ENCODE measurements at regions not wholly inside any gene's neighbourhood (a gene's known extent, or its start where the extent isn't known, plus 50 kb on each side); places are given as distances from the start of the nearest gene placed in this dataset.
"Not testable (repeated sequence)": the region's sequence is repeated elsewhere in the genome, so short reads cannot be mapped to it uniquely, and the experiment has no call there.

DNA sequence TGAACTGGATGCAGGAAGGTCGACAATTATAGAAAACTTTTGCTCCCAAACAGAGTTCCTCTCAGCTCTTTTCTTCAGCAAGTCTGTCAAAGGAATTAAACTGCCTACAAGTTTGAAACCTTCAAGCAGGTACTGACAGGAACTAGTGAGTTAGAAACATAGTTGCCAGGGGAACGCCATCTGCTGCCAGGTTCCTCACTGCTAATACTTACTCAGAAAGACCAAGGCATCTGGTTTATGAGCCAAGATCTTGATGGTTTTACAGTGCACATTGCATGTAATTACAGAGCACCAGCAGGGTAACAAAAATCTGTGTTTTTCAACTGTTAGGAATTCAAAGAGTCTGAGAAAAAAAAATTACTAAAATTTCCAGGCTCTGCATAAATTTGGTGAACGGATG, 300.0 kb upstream of the NRG3 start:
- H3K4me3 ChIP-seq (ENCODE audit: low read length), result no peak overlapping the region
- DNase-seq (ENCODE audit: low read depth, low spot score), result no peak

DNA sequence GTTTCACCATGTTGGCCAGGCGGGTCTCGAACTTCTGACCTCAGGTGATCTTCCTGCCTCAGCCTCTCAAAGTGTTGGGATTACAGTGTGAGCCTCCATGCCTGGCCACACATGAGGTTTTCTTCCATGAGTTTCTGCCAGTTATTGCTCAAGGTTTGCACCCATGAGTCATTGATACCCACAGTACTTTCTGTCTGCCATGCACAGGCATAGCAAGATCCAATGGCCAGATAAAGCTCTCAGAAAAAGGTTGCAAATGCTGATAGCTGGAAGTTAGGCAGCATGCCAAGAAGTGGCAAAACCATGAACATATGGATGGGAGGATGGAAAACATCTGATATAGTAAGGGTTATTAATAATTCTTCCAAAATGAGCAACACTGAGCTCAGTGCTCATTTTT, 298.7 kb upstream of the NRG3 start:
- no peak overlapping the region for H3K4me3 ChIP-seq (ENCODE audit: low read length)
- DNase-seq (ENCODE audit: low read depth, low spot score), result no peak

DNA sequence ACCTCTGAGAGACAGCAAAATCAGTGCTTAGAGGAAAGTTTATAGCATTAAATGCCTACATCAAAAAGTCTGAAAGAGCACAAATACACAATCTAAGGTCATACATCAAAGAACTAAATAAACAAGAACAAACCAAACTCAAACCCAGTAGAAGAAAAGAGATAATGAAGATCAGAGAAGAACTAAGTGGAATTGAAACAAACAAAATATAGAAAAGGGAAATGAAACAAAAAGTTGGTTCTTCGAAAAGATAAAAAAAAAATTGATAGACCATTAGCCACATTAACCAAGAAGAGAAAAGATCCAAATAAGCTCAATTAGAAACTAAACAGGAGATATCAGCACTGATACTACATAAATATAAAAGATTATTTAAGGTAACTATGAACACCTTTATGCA, 280.0 kb upstream of the NRG3 start:
- DNase-seq (ENCODE audit: low read depth, low spot score), result no peak

DNA sequence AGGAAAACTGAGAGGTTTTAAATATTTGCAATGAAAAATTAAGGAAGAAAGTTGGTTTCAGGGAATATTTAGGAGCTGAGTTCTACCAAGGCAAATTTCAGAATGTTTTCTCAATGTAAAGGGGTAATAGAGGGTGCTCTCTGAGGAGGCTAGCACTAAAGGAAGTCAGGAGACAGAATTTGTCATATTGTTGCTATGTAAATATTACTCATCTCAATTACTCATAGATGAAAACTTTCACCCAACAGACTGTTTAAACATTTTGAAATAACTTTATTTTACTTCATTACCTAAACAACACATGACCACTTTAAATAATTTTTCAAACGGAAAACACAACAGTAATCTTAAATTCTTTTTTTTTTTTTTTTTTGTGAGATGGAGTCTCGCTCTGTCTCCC, 274.8 kb upstream of the NRG3 start:
- no peak overlapping the region for H3K4me3 ChIP-seq (ENCODE audit: low read length)
- no peak for DNase-seq (ENCODE audit: low read depth, low spot score)

More for the DNA sequence above, 280.0 kb upstream of the NRG3 start:
- no peak overlapping the region for H3K4me3 ChIP-seq (ENCODE audit: low read length)

DNA sequence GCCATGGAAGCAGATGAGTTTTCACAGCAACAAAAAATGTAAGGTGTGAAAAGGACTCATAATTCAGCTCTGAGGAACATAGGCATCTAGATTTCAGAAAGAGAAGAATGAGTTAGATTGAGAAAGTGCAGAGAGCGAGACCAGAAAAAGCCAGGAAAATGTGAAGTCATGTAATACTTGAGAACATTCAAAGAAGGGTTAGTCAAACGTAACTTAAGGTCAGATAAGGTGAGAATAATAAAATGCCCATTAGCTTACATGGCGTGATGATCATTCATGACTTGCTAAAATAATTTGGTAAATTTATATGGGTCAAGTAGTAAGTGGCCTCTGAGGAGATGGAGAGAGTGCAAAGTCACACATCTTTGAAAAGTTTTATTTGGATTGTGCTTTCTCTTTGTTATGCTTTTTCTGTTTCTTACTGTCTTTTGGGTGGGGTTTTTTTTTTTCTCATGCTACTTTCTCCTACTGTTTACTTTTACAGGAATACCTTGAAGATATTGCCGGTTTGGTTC, 271.8 kb upstream of the NRG3 start:
- DNase-seq (ENCODE audit: low read depth, low spot score), result no peak
- no peak overlapping the region for H3K4me3 ChIP-seq (ENCODE audit: low read length)

DNA sequence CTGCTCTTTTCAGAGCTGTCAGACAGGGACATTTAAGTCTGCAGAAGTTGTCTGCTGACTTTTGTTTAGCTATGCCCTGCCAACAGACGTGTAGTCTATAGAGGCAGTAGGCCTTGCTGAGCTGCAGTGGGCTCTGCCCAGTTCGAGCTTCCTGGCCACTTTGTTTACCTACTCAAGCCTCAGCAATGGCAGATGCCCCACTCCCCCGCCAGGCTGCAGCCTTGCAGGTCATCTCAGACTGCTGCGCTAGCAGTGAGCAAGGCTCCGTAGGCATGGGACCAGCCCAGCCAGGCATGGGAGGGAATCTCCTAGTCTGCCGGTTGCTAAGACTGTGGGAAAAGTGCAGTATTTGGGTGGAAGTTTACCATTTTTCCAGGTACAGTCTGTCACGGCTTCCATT, 230.5 kb upstream of the NRG3 start:
- not testable (repeated sequence) for DNase-seq (ENCODE audit: low read depth, low spot score); H3K4me3 ChIP-seq (ENCODE audit: low read length)

DNA sequence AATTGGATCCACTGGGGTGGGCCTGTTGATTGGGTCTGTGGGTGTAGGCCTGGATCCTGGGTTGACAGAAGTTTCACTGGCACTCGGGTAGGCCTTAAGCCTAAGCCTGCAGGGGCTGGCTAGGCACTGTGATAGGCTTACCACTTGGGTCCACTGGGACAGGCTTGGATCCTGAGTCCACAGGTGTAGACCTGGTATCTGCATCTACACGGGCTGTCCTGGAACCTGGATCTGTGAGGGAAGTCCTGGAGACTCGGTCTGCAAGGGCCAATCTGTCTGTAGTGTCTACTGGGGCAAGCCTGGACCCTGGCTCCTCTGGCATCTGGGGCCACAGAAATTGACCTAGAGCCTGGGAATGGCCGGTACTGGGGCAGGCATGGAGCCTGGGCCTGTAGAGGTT, 219.0 kb upstream of the NRG3 start:
- no peak for DNase-seq (ENCODE audit: low read depth, low spot score)
- H3K4me3 ChIP-seq (ENCODE audit: low read length), result no peak overlapping the region

DNA sequence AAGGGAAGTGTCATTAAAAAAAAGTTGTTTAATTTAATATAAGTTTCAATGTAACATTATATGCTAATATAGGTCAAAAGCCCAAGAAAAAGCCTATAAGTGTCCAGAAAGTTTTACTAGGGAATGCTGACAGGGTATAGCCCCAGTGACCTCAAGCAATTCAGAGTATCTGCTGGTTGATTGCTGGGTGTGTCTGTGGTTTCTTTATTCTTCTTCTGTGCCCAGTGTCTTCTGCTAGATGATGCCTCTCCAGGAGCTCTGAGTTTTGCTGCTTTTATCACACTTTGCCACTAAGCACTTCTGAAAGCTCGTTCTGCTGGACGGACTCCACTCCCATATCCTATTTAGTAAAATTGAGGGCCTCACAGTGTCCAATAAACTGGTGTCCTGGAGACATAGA, 212.2 kb upstream of the NRG3 start:
- no peak overlapping the region for H3K4me3 ChIP-seq (ENCODE audit: low read length)
- DNase-seq (ENCODE audit: low read depth, low spot score), result no peak

DNA sequence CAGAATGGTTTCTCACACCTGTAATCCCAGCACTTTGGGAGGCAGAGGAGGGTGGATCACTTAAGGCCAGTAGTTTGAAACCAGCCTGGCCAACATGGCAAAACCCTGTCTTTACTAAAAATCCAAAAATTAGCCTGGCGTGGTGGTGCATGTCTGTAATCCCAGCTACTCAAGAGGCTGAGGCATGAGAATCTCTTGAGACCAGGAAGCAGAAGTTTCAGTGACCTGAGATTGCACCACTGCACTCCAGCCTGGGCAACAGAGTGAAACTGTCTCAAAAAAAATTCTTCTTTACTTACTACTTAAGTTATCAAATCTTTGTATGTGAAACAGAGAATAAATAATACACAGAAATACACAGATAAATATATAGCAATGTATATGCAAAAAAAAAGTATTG, 210.2 kb upstream of the NRG3 start:
- not testable (repeated sequence) for DNase-seq (ENCODE audit: low read depth, low spot score); H3K4me3 ChIP-seq (ENCODE audit: low read length)

DNA sequence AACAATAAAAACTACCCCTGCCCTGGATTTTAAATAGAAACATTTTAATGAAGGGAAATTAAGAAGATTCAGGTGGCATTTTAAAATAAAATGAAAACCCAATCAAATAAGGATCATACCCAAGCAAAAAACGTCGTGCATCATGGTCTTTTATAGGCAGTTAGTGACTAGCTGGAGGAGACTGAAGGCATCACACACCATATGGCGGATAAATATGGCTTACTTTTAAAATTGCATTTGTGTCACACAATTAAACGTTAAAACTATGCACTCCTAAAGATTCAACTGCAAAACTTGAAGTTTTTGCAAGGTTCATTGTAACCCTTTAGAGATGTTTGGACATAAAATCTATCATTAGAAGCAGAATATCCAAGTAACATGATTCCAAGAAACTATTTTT, 200.1 kb upstream of the NRG3 start:
- no peak for DNase-seq (ENCODE audit: low read depth, low spot score)
- H3K4me3 ChIP-seq (ENCODE audit: low read length), result no peak overlapping the region

DNA sequence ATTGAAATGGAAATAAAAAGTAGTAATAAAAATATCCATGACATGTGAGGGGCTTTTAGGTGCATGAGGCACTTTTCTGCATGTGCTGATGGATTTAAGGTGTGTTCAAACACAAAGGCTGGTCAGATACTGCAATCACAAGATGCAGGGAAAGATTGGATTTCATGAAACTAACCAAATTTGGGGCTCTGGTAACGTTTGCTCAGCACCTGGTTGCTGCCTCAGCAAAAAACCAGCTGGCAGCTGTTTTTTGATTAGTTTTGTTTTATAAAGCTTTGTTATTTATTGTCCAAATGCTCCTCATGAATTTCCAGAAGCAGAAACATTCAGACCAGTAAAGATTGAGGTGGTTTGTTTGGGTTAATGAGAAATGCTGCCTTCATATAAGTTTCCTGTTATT, 195.7 kb upstream of the NRG3 start:
- no peak overlapping the region for H3K4me3 ChIP-seq (ENCODE audit: low read length)
- no peak for DNase-seq (ENCODE audit: low read depth, low spot score)

DNA sequence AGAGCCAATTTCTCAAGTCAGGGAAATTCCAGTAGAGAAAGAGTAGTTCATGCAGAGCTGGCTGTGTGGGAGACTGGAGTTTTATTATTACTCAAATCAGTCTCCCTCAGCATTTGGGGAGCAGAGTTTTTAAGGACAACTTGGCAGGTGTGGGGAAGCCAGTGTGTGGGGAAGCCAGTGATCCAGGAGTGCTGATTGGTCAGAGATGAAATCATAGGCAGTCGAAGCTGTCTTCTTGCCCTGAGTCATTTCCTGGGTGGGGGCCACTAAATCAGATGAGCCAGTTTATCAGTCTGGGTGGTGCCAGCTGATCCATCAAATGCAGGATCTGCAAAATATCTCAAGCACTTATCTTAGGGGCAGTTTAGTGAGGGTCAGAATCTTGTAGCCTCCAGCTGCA, 194.6 kb upstream of the NRG3 start:
- no peak for DNase-seq (ENCODE audit: low read depth, low spot score)
- no peak overlapping the region for H3K4me3 ChIP-seq (ENCODE audit: low read length)

DNA sequence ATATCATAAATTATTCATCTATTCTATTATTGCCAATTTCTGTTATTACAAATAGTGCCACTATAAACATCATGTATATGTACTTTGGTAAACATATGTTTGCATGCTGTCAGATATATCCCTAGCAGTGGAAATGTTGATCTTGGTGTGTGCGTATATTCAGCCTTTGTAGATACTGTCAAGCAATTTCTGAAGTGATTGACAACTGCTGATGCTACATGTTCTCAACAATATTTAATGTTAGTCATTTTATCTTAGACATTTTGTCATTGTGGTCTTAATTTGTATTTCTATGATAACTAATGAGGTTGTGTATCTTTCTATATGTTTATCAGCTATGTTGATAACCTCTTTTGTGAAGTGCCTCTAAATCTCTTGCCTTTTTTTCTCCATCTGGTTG, 186.5 kb upstream of the NRG3 start:
- DNase-seq (ENCODE audit: low read depth, low spot score), result no peak
- H3K4me3 ChIP-seq (ENCODE audit: low read length), result no peak overlapping the region

DNA sequence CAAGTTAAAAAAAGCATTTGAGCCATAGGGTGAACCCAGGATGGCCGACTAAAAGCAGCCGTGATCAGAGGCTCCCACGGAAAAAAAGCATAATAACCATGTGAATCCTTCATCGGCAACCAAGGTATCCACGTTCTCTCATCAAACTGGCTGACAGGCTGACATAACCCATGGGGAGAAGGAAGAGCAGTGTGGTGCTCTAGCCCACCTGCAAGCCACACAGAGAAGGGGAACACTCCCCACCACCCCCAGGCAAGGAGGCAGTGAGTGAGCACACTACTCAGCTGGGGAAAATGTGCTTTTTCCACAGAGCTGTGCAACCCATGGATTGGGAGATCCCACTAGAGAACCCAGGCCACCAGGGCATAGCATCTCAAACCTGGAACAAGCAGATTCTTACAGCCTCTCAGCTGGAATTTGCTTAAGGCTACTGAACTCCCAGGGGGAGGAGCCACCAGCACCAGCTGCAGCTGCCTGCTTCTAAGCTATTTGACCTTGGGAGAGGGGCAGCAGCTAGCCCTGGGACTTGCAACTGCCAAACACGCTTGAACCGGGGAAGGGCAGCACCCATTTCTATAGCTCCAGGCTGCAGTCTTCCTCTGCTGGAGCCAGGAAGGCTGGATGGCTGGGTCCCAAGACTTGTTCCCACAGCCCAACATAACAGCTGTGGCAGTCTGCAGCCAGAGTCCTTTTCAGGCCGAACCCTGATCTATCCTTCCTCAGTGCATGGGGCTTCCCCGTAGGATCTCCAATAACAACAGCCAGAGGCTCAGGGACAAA, 178.2 kb upstream of the NRG3 start:
- DNase-seq (ENCODE audit: low read depth, low spot score), result no peak
- H3K4me3 ChIP-seq (ENCODE audit: low read length), result no peak overlapping the region

DNA sequence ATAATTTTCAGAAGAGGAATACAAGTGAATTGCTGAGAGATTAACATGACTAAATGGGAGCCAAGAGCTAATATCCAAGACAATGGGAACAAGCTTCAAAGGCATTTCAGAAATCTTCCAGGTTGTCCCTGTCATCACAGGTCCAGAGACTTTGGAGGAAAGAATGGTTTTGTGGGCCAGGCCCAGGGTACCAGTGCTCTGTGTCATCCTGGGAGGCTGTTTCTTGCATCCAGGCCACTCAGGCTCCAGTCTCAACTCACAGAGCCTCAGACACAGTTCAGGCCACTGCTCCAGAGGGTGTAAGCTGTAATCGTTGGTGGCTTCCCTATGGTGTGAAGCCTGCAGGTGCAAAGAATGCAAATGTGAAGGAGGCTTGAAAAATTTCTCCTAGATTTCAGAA, 170.4 kb upstream of the NRG3 start:
- no peak for DNase-seq (ENCODE audit: low read depth, low spot score)
- no peak overlapping the region for H3K4me3 ChIP-seq (ENCODE audit: low read length)

DNA sequence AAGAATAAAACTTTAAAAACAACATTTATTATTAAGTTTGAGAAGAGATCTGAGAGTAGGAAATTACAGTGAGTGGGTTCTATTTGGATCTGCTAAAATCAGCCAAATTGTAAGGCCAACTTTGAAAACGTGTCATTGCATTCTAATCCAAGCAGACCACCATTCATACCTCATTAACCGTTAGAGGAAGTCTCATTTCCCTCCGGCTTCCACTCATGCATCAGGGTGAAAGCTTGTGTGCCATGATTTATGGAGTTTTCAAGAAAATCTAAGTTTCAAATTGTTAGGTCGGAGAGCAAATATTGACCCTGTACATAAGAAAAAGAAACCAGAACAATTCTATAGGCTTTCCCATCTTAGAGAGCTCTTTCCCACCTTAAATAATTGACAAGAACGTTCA, 166.6 kb upstream of the NRG3 start:
- no peak overlapping the region for H3K4me3 ChIP-seq (ENCODE audit: low read length)
- no peak for DNase-seq (ENCODE audit: low read depth, low spot score)

DNA sequence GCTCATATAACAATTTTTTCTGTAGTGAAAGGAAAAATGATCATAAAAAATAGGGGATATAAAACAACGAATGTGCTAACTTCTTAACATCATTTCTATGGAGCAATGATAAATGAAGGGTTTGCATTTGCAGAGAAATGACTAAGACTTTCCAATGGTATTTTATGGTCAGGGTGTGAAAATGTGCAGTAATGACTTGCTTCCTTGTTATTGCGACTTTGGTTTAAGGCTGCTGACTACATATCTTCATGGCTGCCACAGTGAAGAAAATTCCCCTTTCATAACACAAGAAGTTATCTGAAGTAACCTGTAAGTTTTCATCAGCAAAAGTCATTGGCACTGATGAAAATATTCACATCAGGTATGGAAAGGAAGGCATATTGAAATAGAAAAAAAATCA, 166.1 kb upstream of the NRG3 start:
- H3K4me3 ChIP-seq (ENCODE audit: low read length), result no peak overlapping the region
- DNase-seq (ENCODE audit: low read depth, low spot score), result no peak

DNA sequence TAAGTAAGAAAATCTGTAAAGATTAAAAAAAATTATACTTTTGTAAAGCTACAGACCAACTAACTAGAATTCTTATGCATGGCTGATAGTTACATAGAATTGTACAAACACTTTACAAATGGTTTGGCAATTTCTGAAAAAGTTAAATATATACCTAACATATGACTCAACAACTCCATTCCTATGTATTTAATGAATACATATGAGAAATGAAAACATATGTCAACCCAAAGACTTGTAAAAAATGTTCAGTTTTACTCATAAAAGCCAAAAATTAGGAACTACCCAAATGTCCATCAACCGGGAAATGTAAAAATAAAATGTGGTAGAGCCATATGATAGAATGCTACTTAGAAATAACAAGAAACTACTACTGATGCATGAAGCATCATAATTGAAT, 152.6 kb upstream of the NRG3 start:
- no peak overlapping the region for H3K4me3 ChIP-seq (ENCODE audit: low read length)
- DNase-seq (ENCODE audit: low read depth, low spot score), result no peak

DNA sequence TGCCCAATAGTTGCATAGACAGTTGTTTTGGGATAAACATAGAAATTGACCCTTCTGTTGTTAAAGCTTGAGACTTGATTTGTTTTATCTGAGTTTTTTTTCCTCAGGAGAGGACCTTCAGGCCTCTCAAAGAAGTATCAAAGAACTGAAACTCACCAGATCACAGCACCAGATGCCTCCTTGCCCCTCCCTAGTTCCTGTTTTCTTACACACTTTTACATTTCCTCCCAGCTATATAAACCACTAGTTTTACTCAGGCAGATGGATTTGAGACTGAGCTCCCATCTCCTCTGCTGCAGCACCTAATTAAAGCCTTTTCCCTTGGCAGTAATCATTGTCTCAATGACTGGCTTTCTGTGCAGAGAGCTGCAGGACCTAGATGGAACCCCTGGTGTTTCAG, 150.6 kb upstream of the NRG3 start:
- DNase-seq (ENCODE audit: low read depth, low spot score), result no peak

DNA sequence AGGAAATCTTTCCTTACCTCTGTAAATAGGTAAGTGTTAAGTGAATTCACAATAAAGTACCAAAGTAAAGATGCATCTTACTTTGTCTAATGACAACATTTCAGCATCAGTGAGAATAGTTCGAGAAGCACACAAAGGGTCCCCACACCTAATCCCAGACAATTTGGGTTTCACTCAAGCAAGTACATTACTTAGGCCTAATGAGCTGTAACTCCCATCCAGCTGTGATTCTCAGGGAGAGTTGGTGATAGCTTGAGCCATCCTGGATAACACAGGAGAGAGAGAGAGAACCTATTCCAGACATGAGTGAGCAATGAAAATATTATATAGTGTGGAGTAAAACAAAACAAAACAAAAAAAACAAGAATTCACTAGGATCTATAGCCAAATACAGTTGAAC, 149.1 kb upstream of the NRG3 start:
- H3K4me3 ChIP-seq (ENCODE audit: low read length), result no peak overlapping the region
- no peak for DNase-seq (ENCODE audit: low read depth, low spot score)

More for the DNA sequence above, 150.6 kb upstream of the NRG3 start:
- H3K4me3 ChIP-seq (ENCODE audit: low read length), result no peak overlapping the region

DNA sequence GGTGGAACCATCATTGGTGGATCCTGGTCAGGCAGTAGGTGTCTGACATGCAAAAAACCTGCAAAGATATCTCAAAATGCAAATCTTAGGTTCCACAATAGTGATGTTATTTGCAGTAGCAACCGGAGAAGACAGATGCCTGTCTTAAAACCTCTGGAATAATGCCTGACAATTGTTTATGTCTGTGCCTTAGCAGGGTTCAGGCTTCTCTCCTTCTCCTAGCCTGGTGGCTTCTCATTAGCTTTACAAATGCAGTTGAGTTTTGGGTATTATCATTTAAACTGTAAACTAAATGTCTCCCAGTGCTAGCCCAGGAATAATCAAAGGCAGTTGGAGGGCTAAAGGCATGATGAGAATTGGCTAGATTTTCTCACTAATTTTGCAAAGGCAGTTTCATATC, 146.3 kb upstream of the NRG3 start:
- no peak overlapping the region for H3K4me3 ChIP-seq (ENCODE audit: low read length)
- DNase-seq (ENCODE audit: low read depth, low spot score), result no peak

All from Jurkat, Clone E6-1 (cell line).